ENCODE measurements at regions not wholly inside any gene's neighbourhood (a gene's known extent, or its start where the extent isn't known, plus 50 kb on each side); places are given as distances from the start of the nearest gene placed in this dataset.
"Not testable (repeated sequence)": the region's sequence is repeated elsewhere in the genome, so short reads cannot be mapped to it uniquely, and the experiment has no call there.

DNA sequence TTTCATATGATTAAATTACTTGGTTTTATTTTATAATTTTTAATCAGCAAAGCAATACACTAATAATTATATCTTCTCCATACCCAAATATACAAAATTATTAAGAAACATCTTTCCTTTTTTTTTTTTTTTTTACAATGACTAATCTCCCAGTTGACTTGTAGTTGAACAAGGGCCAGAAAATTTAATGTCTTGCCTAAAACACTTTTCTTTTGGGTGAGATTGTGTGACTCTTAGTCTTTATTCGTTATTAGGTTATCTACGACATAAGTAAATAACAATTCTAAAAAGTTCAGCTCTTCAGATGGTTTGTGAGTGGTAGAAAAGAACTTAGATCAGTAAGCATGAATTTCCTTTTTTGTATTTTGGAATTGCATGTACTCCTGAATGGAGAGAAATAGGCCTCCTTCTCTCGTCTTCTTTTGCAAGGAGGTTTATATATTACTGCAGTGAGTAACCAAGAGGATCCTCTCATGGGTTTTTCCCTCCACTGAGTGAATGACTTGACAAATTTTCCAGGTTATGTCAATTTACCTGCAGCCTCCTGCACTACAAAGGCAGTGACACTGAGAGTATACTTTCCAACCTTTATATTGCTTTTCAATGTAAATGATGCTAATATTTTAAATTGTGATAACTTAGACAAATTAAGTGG lies 364.5 kb upstream of the CITED2 start:
- no CpG with 5 or more reads among the region's 3 CpGs for WGBS (ENCODE audit: insufficient coverage)
- Histone ChIP-seq H3K27ac (ENCODE audit: low read length) (no peak overlapping the region), H3K4me1 (ENCODE audit: control insufficient read depth, insufficient read depth, low read length) (no peaks in the 10 kb centered on the region), H3K36me3 (ENCODE audit: control insufficient read depth, insufficient read depth, low read length) (no peaks in the 10 kb centered on the region), H3K9me3 (replicated peaks; ENCODE audit: control insufficient read depth, low read depth, low read length) (no peaks in the 10 kb centered on the region), H3K27me3 (ENCODE audit: control insufficient read depth, insufficient read depth, low read length) (no peaks in the 10 kb centered on the region), H3K4me3 (ENCODE audit: low read length) (no peak overlapping the region)
- DNase-seq = no peak

DNA sequence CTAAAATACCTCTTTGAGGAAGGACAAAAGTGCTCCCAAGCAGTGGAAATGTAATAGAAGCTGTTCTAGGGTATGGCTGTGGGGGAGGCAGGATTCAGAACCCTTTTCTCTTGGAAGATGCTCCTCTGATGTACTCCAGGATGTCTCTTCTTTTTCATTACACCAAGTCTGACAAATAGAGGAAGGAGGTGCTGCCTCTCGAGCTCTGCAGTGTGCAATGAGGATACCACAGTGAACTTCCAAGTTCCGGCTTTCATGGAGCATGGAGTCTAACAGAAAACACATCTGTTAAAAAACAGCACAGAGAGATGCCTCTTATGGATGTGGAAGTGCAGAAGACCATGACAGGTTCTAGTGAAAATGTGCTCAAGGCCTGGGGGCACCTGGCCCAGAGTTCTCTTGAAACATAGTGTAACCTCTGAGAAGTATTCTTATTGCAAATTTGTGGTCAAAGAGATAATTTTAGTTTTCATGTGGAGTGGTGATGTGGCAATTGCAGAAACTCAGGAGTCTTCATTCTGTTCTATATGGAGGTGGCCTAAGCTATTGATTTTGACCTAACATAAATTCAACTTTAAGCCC lies 362.0 kb upstream of the CITED2 start:
- WGBS (ENCODE audit: insufficient coverage) = 100% methylated on average over 1 of the region's 2 CpGs
- Histone ChIP-seq H3K36me3 (ENCODE audit: control insufficient read depth, insufficient read depth, low read length) (no peaks in the 10 kb centered on the region), H3K27ac (ENCODE audit: low read length) (no peak overlapping the region), H3K9me3 (replicated peaks; ENCODE audit: control insufficient read depth, low read depth, low read length) (no peaks in the 10 kb centered on the region), H3K27me3 (ENCODE audit: control insufficient read depth, insufficient read depth, low read length) (no peaks in the 10 kb centered on the region), H3K4me3 (ENCODE audit: low read length) (no peak overlapping the region), H3K4me1 (ENCODE audit: control insufficient read depth, insufficient read depth, low read length) (no peaks in the 10 kb centered on the region)
- no peak for DNase-seq

GRCh38 chr6:139732451-139732850 lies 358.0 kb upstream of the CITED2 start:
- WGBS (ENCODE audit: insufficient coverage) = 70% methylated on average over 3 of the region's 3 CpGs
- Histone ChIP-seq H3K36me3 (ENCODE audit: control insufficient read depth, insufficient read depth, low read length) (no peaks in the 10 kb centered on the region), H3K27ac (ENCODE audit: low read length) (no peak overlapping the region), H3K4me1 (ENCODE audit: control insufficient read depth, insufficient read depth, low read length) (no peaks in the 10 kb centered on the region), H3K27me3 (ENCODE audit: control insufficient read depth, insufficient read depth, low read length) (no peaks in the 10 kb centered on the region), H3K9me3 (replicated peaks; ENCODE audit: control insufficient read depth, low read depth, low read length) (no peaks in the 10 kb centered on the region), H3K4me3 (ENCODE audit: low read length) (no peak overlapping the region)
- DNase-seq = no peak

DNA sequence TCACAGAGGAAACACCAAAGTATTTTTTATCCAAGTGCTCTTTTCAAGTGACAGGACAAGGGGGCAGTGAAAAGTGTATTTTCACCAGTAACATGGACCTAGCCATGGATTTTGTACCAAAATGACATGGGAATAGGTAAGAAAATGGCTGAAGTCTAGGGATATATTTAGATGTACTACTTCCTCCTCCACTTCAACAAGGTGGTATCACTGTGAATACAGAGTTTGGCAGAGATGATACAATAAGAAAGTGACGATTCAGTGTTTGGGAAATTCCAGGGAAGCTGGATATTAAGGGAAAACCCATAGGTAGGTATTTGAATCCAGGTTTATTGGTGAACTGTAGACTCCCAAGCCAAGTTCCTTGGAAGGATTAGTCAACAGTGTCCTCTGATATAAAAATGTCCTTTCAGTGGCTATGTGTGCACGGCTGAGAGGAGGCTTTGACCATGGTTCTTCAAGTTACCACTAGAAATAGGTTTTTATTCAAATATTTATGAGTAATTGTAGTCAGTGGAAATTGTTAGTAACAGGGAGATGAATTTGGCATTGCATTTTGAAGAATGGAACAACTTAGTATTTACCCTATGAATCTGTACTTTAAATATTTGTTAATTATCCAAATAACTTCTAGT lies 356.0 kb upstream of the CITED2 start:
- H3K27me3 ChIP-seq (ENCODE audit: control insufficient read depth, insufficient read depth, low read length) = no peaks in the 10 kb centered on the region
- H3K27ac ChIP-seq (ENCODE audit: low read length) = no peak overlapping the region
- no peaks in the 10 kb centered on the region for H3K36me3 ChIP-seq (ENCODE audit: control insufficient read depth, insufficient read depth, low read length)
- H3K9me3 ChIP-seq (replicated peaks; ENCODE audit: control insufficient read depth, low read depth, low read length) = no peaks in the 10 kb centered on the region
- H3K4me3 ChIP-seq (ENCODE audit: low read length) = no peak overlapping the region
- no peak for DNase-seq
- H3K4me1 ChIP-seq (ENCODE audit: control insufficient read depth, insufficient read depth, low read length) = no peaks in the 10 kb centered on the region
- WGBS (ENCODE audit: insufficient coverage) = 100% methylated on average over 1 of the region's 2 CpGs

DNA sequence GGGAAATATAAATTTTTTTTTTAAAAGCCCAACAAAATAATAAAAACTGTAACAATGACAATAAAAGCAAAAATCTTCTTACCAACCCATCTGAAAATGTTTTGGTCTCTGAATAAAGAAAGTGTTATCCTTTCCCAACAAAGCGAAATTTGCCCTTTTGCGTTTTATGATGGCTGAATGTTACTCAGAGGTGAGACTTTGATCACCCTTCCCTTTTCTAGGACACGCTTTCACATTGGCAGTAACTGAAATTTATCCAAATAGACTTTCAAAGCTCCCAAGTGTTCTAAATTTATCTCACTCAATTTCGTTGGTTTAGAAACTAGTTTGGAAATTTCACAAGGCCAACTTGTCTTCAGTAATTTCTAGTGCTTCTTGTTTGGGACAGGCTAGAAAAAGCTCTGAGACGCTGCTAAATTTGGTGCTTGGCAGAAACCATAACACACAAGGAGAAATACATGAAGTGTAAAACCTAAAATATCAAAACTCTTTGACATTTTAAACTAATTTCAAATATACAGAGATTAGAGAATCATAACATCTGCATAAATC lies 354.5 kb upstream of the CITED2 start:
- Histone ChIP-seq H3K27me3 (ENCODE audit: control insufficient read depth, insufficient read depth, low read length) (no peaks in the 10 kb centered on the region), H3K4me1 (ENCODE audit: control insufficient read depth, insufficient read depth, low read length) (no peaks in the 10 kb centered on the region), H3K4me3 (ENCODE audit: low read length) (no peak overlapping the region), H3K36me3 (ENCODE audit: control insufficient read depth, insufficient read depth, low read length) (no peaks in the 10 kb centered on the region), H3K27ac (ENCODE audit: low read length) (no peak overlapping the region), H3K9me3 (replicated peaks; ENCODE audit: control insufficient read depth, low read depth, low read length) (no peaks in the 10 kb centered on the region)
- WGBS (ENCODE audit: insufficient coverage) = 100% methylated on average over 2 of the region's 5 CpGs
- DNase-seq = no peak

GRCh38 chr6:139726272-139726671 lies 351.8 kb upstream of the CITED2 start:
- WGBS (ENCODE audit: insufficient coverage) = over 99% methylated on average over 15 of the region's 23 CpGs
- H3K27me3 ChIP-seq (ENCODE audit: control insufficient read depth, insufficient read depth, low read length) = not testable (repeated sequence)

GRCh38 chr6:139722530-139722929 lies 348.1 kb upstream of the CITED2 start:
- no peaks in the 10 kb centered on the region for H3K4me1 ChIP-seq (ENCODE audit: control insufficient read depth, insufficient read depth, low read length)
- no peak overlapping the region for H3K27ac ChIP-seq (ENCODE audit: low read length)
- no peaks in the 10 kb centered on the region for H3K9me3 ChIP-seq (replicated peaks; ENCODE audit: control insufficient read depth, low read depth, low read length)
- H3K4me3 ChIP-seq (ENCODE audit: low read length) = no peak overlapping the region
- no peaks in the 10 kb centered on the region for H3K36me3 ChIP-seq (ENCODE audit: control insufficient read depth, insufficient read depth, low read length)
- WGBS (ENCODE audit: insufficient coverage) = no CpG with 5 or more reads among the region's 3 CpGs
- DNase-seq = no peak
- H3K27me3 ChIP-seq (ENCODE audit: control insufficient read depth, insufficient read depth, low read length) = no peaks in the 10 kb centered on the region

More at GRCh38 chr6:139726272-139726671, 351.8 kb upstream of the CITED2 start:
- not testable (repeated sequence) for H3K4me3 ChIP-seq (ENCODE audit: low read length); H3K4me1 ChIP-seq (ENCODE audit: control insufficient read depth, insufficient read depth, low read length); H3K9me3 ChIP-seq (replicated peaks; ENCODE audit: control insufficient read depth, low read depth, low read length); DNase-seq; H3K36me3 ChIP-seq (ENCODE audit: control insufficient read depth, insufficient read depth, low read length); H3K27ac ChIP-seq (ENCODE audit: low read length)

GRCh38 chr6:139721954-139722353 lies 347.5 kb upstream of the CITED2 start:
- H3K9me3 ChIP-seq (replicated peaks; ENCODE audit: control insufficient read depth, low read depth, low read length) = no peaks in the 10 kb centered on the region
- no peak overlapping the region for H3K4me3 ChIP-seq (ENCODE audit: low read length)
- H3K27ac ChIP-seq (ENCODE audit: low read length) = no peak overlapping the region
- H3K36me3 ChIP-seq (ENCODE audit: control insufficient read depth, insufficient read depth, low read length) = no peaks in the 10 kb centered on the region
- H3K4me1 ChIP-seq (ENCODE audit: control insufficient read depth, insufficient read depth, low read length) = no peaks in the 10 kb centered on the region
- WGBS (ENCODE audit: insufficient coverage) = no CpG with 5 or more reads among the region's 3 CpGs
- H3K27me3 ChIP-seq (ENCODE audit: control insufficient read depth, insufficient read depth, low read length) = no peaks in the 10 kb centered on the region
- DNase-seq = no peak

DNA sequence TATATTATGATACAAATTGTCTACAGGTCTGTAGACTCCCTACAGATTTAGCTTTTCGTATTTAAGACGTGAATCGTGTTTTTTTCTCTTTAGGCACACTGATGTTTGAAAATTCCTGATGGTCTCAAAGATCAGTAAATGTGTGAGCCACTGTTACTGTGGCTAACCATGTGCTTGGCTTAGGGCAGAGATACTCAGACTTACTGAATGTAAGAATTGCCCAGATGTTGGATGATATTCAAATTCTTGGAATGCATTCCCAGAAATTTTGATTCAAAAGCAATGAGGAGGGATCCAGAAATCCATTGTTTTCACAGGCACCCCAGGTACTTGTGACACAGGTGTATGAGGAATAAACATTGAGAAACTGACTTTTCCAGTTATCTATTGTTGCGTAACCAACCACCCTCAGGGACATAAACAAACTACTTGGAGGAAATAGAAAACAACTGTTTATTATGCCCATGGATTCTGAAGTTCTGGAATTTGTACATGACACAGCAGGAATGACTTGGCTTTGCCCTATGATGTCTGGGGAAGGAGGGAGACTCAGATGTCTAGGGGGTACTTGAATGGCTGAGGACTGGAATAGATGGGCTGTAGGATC lies 339.6 kb upstream of the CITED2 start:
- Histone ChIP-seq H3K27me3 (ENCODE audit: control insufficient read depth, insufficient read depth, low read length) (no peaks in the 10 kb centered on the region), H3K4me3 (ENCODE audit: low read length) (no peak overlapping the region), H3K9me3 (replicated peaks; ENCODE audit: control insufficient read depth, low read depth, low read length) (no peaks in the 10 kb centered on the region), H3K36me3 (ENCODE audit: control insufficient read depth, insufficient read depth, low read length) (no peaks in the 10 kb centered on the region), H3K4me1 (ENCODE audit: control insufficient read depth, insufficient read depth, low read length) (no peaks in the 10 kb centered on the region), H3K27ac (ENCODE audit: low read length) (no peak overlapping the region)
- DNase-seq = no peak
- 85% methylated on average over 3 of the region's 4 CpGs for WGBS (ENCODE audit: insufficient coverage)

DNA sequence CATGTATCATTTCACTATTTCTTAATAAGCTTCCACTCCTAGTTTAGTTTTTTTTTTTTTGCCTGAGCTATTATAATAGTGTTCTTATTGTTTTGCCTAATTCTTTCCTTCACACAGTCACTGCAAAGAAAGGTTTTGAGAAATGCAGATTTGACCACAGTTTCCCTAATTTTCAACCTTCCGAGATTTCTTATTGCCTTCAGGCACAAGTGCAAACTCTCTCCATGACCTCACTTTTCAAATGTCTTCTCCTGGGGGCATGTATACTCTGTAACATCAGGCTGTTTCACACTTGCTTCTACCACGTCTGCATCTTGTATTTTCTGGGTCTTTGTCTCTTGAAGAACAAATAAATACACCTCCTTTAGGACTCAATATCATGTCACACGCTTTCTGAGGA lies 339.0 kb upstream of the CITED2 start:
- Histone ChIP-seq H3K4me1 (ENCODE audit: control insufficient read depth, insufficient read depth, low read length) (no peaks in the 10 kb centered on the region), H3K36me3 (ENCODE audit: control insufficient read depth, insufficient read depth, low read length) (no peaks in the 10 kb centered on the region), H3K4me3 (ENCODE audit: low read length) (no peak overlapping the region), H3K27ac (ENCODE audit: low read length) (no peak overlapping the region), H3K27me3 (ENCODE audit: control insufficient read depth, insufficient read depth, low read length) (no peaks in the 10 kb centered on the region), H3K9me3 (replicated peaks; ENCODE audit: control insufficient read depth, low read depth, low read length) (no peaks in the 10 kb centered on the region)
- no peak for DNase-seq
- 66% methylated on average over 2 of the region's 3 CpGs for WGBS (ENCODE audit: insufficient coverage)

Data from muscle of leg (tissue), 3 donors.